Mesenchymal stem cell (in vitro differentiated cells and primary cell): ENCODE measurements at regions not wholly inside any gene's neighbourhood (a gene's known extent, or its start where the extent isn't known, plus 50 kb on each side); places are given as distances from the start of the nearest gene placed in this dataset.
A peak's percentile ranks its signal among the peaks of the same experiment; 100 is the strongest.

Source experiments
- DNase-seq: peaks from one replicate; pipeline ENCODE4 v3.0.0-alpha.2; 2013
- H2AFZ ChIP-seq: one replicate; pipeline ENCODE4 v1.6.1; 2013; ENCODE audit warnings: low read depth, mild to moderate bottlenecking, control low read depth, inconsistent platforms, low read length, moderate library complexity
- H2AK5ac ChIP-seq: 2 replicates; pipeline ENCODE4 v1.6.1; 2013; ENCODE audit warnings: low read length, moderate library complexity, mild to moderate bottlenecking, inconsistent platforms; ENCODE audit not compliant: severe bottlenecking
- H2BK120ac ChIP-seq: one replicate; pipeline ENCODE4 v1.6.1; 2013; ENCODE audit warnings: low read depth, mild to moderate bottlenecking, inconsistent platforms, low read length, moderate library complexity
- H2BK12ac ChIP-seq, 2 experiments: one replicate each; pipeline ENCODE4 v1.6.1; 2013; ENCODE audit warnings: inconsistent platforms in 2 of 2, low read length in 2 of 2, mild to moderate bottlenecking in 2 of 2, moderate library complexity in 2 of 2, control low read depth in 1 of 2
- H2BK15ac ChIP-seq: one replicate; pipeline ENCODE4 v1.6.1; 2013; ENCODE audit warnings: mild to moderate bottlenecking, low read depth, inconsistent platforms; ENCODE audit not compliant: poor library complexity, severe bottlenecking
- H2BK5ac ChIP-seq: 2 replicates; pipeline ENCODE4 v1.6.1; 2013; ENCODE audit warnings: low read depth, mild to moderate bottlenecking, low read length, control low read depth, inconsistent platforms; ENCODE audit not compliant: poor library complexity, severe bottlenecking
- H3K14ac ChIP-seq, 2 experiments: one replicate each; pipeline ENCODE4 v1.6.1; 2013; ENCODE audit warnings: inconsistent platforms in 2 of 2, low read length in 2 of 2, control low read depth in 1 of 2, mild to moderate bottlenecking in 1 of 2, moderate library complexity in 1 of 2
- H3K18ac ChIP-seq, 2 experiments: one replicate each; pipeline ENCODE4 v1.6.1; 2013; ENCODE audit warnings: inconsistent platforms in 2 of 2, low read length in 2 of 2, control low read depth in 1 of 2, low read depth in 1 of 2, mild to moderate bottlenecking in 1 of 2
- H3K23ac ChIP-seq, 2 experiments: one replicate each; pipeline ENCODE4 v1.6.1; 2013; ENCODE audit warnings: inconsistent platforms in 2 of 2, low read length in 2 of 2, mild to moderate bottlenecking in 2 of 2, moderate library complexity in 2 of 2, control low read depth in 1 of 2
- H3K27ac ChIP-seq: 2 replicates; pipeline ENCODE4 v1.5.1; 2013; ENCODE audit warnings: mild to moderate bottlenecking, moderate library complexity, low read length, control low read depth, inconsistent platforms; ENCODE audit not compliant: poor library complexity, severe bottlenecking
- H3K27me3 ChIP-seq, 2 experiments: 2 replicates each; pipeline versions ENCODE4 v1.6.1 to v1.7.0; 2013; ENCODE audit warnings: low read length in 2 of 2, mild to moderate bottlenecking in 2 of 2, moderate library complexity in 2 of 2, control low read depth in 1 of 2, inconsistent platforms in 1 of 2; ENCODE audit not compliant: control insufficient read depth in 1 of 2, insufficient read depth in 1 of 2
- H3K36me3 ChIP-seq, 2 experiments: 2 replicates each; pipeline versions ENCODE4 v1.6.1 to v1.7.0; 2013; ENCODE audit warnings: low read length in 2 of 2, control low read depth in 1 of 2, inconsistent platforms in 1 of 2, low read depth in 1 of 2, mild to moderate bottlenecking in 1 of 2; ENCODE audit not compliant: insufficient read depth in 2 of 2, control insufficient read depth in 1 of 2
- H3K4ac ChIP-seq, 2 experiments: one replicate each; pipeline ENCODE4 v1.6.1; 2013; ENCODE audit warnings: inconsistent platforms in 2 of 2, low read length in 2 of 2, mild to moderate bottlenecking in 2 of 2, moderate library complexity in 2 of 2, control low read depth in 1 of 2, low read depth in 1 of 2
- H3K4me1 ChIP-seq: 2 replicates; pipeline ENCODE4 v1.6.1; 2013; ENCODE audit warnings: low read depth, low read length, control low read depth; ENCODE audit not compliant: control insufficient read depth, insufficient read depth
- H3K4me2 ChIP-seq: 2 replicates; pipeline ENCODE4 v1.6.1; 2013; ENCODE audit warnings: low read length, mild to moderate bottlenecking, inconsistent platforms; ENCODE audit not compliant: poor library complexity, severe bottlenecking
- H3K4me3 ChIP-seq, 2 experiments: 2 replicates each; pipeline versions ENCODE4 v1.5.1 to v1.7.0; 2013; ENCODE audit warnings: low read length in 2 of 2, mild to moderate bottlenecking in 2 of 2, control low read depth in 1 of 2, low read depth in 1 of 2; ENCODE audit not compliant: insufficient read depth in 1 of 2
- H3K79me1 ChIP-seq: replicated peaks from 2 replicates; pipeline ENCODE4 v1.6.1; 2013; ENCODE audit warnings: mild to moderate bottlenecking, control low read depth, low read length, inconsistent platforms; ENCODE audit not compliant: poor library complexity, severe bottlenecking
- H3K9ac ChIP-seq: 2 replicates; pipeline ENCODE4 v1.7.0; 2013; ENCODE audit warnings: mild to moderate bottlenecking, low read length, moderate library complexity
- H3K9me3 ChIP-seq: 2 replicates; pipeline ENCODE4 v1.7.0; 2013; ENCODE audit warnings: mild to moderate bottlenecking, low read length; ENCODE audit not compliant: control insufficient read depth
- H4K8ac ChIP-seq: one replicate; pipeline ENCODE4 v1.6.1; 2013; ENCODE audit warnings: inconsistent platforms, mild to moderate bottlenecking, low read length, moderate library complexity
- H4K91ac ChIP-seq: one replicate; pipeline ENCODE4 v1.6.1; 2013; ENCODE audit warnings: mild to moderate bottlenecking, low read length, inconsistent platforms
- whole genome bisulfite sequencing: methylation state at CpG from one replicate; pipeline ENCODE4 v1.1.7; 2013; ENCODE audit warnings: mixed read lengths; 5-methylcytosine and 5-hydroxymethylcytosine counted together

DNA sequence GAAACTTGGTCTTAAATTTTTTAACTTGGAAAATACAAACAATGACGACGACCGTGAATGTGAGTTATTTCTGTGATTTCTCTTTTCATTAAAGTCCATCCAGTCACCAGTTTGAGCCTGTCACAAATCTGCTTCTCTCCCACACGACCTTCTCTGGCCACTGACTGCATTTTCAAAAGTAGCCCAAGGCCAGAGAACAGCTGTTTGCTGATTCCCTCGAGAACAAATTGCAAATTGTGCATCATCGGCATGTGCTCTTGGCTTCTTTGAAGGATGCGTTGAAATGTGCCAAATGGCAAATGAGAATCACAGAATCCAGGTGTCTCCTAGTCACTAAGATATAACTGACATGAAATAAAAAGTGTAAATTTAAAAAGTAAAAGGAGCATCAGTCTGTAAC is 106.4 kb downstream of the AQP9 start:
- Histone ChIP-seq H3K4me3 (no peak overlapping the region), H3K79me1 (no peaks in the 10 kb centered on the region), H2BK120ac (no peak overlapping the region), H3K14ac (no peak overlapping the region), H3K27me3 (peaks cover 0 to 2% of the 10 kb centered on the region in 2 experiments), H3K23ac (no peak overlapping the region), H3K18ac (no peak overlapping the region), H3K4ac (no peak overlapping the region), H3K9ac (no peak overlapping the region), H2BK15ac (no peak overlapping the region), H2BK12ac (no peak overlapping the region), H3K4me1 (peaks cover 2% of the 10 kb centered on the region), H2BK5ac (no peak overlapping the region), H2AK5ac (no peak overlapping the region), H3K36me3 (no peaks in the 10 kb centered on the region), H4K8ac (no peak overlapping the region), H3K27ac (no peak overlapping the region), H2AFZ (no peak overlapping the region), H4K91ac (no peak overlapping the region), H3K9me3 (no peaks in the 10 kb centered on the region), H3K4me2 (no peak overlapping the region)
- 86% methylated on average over 7 of the region's 7 CpGs for WGBS
- no peak for DNase-seq

DNA sequence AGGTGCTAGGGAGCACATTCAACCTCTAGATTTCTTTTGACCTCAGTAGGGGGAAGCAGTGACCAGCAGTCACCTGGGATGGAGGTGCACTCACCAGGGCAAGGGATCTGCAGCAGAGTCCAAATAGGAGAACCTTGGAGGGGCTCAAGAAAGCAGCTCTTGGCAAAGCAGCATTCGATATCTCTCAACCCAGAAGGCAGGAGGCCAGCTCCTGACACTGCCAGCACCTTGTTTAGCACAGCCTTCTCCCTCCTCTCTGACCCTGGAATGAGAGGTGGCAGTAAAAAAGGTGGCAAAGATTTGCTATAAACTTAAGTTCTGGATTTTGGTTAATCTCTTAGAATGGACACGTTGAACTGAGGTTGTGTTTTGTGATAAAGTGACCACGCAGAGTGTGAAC is 107.9 kb downstream of the AQP9 start:
- H3K4me1 ChIP-seq: no peaks in the 10 kb centered on the region
- H3K18ac ChIP-seq: no peak overlapping the region
- no peak overlapping the region for H2BK5ac ChIP-seq
- H3K4ac ChIP-seq: no peak overlapping the region
- no peak overlapping the region for H3K27ac ChIP-seq
- no peak overlapping the region for H4K91ac ChIP-seq
- 94% methylated on average over 3 of the region's 3 CpGs for WGBS
- no peak overlapping the region for H2BK12ac ChIP-seq
- no peak overlapping the region for H3K4me2 ChIP-seq
- no peaks in the 10 kb centered on the region for H3K36me3 ChIP-seq
- no peak overlapping the region for H2AK5ac ChIP-seq
- no peaks in the 10 kb centered on the region for H3K79me1 ChIP-seq
- no peak overlapping the region for H2BK120ac ChIP-seq
- H3K27me3 ChIP-seq: peaks cover 0 to 2% of the 10 kb centered on the region in 2 experiments
- no peak overlapping the region for H3K9ac ChIP-seq
- no peak overlapping the region for H3K4me3 ChIP-seq
- no peak for DNase-seq
- peaks cover 2% of the 10 kb centered on the region for H3K9me3 ChIP-seq
- no peak overlapping the region for H4K8ac ChIP-seq
- no peak overlapping the region for H2BK15ac ChIP-seq
- no peak overlapping the region for H2AFZ ChIP-seq
- H3K14ac ChIP-seq: no peak overlapping the region
- no peak overlapping the region for H3K23ac ChIP-seq

DNA sequence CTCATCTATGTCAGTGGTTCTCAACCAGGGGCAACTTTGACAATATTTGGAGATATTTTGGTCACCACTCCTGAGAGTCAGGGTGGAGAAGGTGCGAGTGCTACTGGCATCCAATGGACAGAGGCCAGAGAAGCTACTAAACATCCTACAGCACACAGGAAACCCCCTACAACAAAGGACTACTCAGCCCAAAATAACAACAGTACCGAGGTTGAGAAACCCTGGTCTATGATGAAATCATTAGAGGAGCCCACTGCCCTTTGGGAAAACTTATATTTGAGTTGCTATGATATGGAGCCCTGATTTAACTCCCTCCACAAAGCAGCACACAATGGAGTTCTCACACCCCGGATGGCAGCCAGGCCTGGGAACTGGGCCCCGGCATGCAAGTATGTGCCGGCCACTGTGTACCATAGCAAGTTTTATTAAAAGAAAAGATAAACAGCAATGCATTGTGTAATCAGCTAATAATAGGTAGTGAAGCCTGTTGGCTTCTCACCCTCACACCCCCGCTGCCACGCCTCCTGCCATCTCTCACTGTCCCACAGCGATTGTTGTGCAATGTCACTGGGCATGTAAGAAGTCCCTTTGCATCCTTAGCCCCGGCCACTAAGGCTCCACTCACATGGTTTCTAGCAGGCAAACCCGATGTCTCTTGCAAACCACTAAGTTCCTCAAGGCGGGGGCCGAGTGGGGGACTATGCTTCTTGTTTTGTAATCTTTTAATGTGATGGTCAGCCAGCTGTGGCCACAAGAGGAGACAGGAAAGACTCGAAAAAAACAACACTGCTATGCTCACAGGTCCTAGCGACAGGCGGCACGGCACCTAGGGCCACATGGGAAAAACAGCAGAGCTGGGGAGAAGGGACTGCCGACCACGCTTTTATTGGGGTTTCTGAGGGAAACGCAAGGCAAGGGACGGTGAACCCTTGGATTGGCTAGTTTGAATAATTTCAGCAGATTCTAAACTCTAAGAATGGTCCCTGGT is 110.0 kb downstream of the AQP9 start:
- Histone ChIP-seq H3K79me1 (no peaks in the 10 kb centered on the region), H3K4me2 (no peak overlapping the region), H3K27me3 (peaks cover 0 to under 1% of the 10 kb centered on the region in 2 experiments), H4K8ac (no peak overlapping the region), H3K9me3 (peaks cover 2% of the 10 kb centered on the region), H2BK5ac (no peak overlapping the region), H3K23ac (no peak overlapping the region), H3K4me1 (no peaks in the 10 kb centered on the region), H3K4me3 (no peak overlapping the region), H3K18ac (no peak overlapping the region), H2BK15ac (no peak overlapping the region), H3K36me3 (no peaks in the 10 kb centered on the region), H2BK12ac (no peak overlapping the region), H3K27ac (no peak overlapping the region), H4K91ac (no peak overlapping the region), H3K4ac (no peak overlapping the region), H3K14ac (peak overlapping the region in 1 of 2 experiments; percentile 64), H2AK5ac (no peak overlapping the region), H3K9ac (no peak overlapping the region), H2AFZ (no peak overlapping the region), H2BK120ac (no peak overlapping the region)
- 94% methylated on average over 18 of the region's 20 CpGs for WGBS
- no peak for DNase-seq

DNA sequence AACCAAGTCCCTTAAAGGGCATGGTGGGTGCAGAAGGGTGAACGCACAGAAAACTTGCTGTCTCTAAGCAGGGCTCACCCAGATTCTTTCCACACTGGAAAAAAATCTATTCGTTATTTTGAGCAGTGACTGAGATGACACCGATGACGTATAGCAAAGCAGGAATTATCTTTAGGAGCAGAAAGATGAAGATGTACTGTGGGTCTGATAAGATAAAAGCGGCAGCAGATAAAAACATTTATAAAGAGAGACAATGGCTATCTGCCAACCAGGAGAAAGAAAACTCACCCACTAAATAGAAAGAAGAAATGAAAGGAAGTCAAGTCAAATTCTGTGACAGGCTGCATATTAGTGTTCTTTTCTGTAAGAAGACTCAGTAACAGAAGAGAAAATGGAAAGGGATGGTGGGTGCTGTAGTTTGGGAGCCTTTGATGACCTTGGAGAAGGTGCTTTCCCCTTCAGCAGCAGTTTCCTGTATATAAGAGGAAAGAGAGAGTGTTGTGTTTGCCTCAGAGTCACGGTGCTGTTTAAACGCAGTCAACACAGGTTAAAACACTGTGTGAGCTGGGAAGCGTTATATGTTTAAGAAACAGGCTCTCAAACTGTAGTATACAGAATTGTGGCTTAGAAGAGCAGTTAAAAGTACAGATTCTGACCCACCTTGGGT is 111.6 kb downstream of the AQP9 start:
- no peak overlapping the region for H3K9ac ChIP-seq
- H2BK120ac ChIP-seq: no peak overlapping the region
- H3K18ac ChIP-seq: no peak overlapping the region
- no peak overlapping the region for H4K8ac ChIP-seq
- H3K27me3 ChIP-seq: no peaks in the 10 kb centered on the region
- H2AFZ ChIP-seq: no peak overlapping the region
- no peak overlapping the region for H3K4ac ChIP-seq
- H3K79me1 ChIP-seq: no peaks in the 10 kb centered on the region
- H4K91ac ChIP-seq: no peak overlapping the region
- no peak overlapping the region for H2BK5ac ChIP-seq
- no peak overlapping the region for H2BK12ac ChIP-seq
- H3K36me3 ChIP-seq: no peaks in the 10 kb centered on the region
- H3K4me1 ChIP-seq: no peaks in the 10 kb centered on the region
- no peak overlapping the region for H3K4me2 ChIP-seq
- no peak overlapping the region for H2BK15ac ChIP-seq
- H3K23ac ChIP-seq: no peak overlapping the region
- H3K4me3 ChIP-seq: no peak overlapping the region
- WGBS: 88% methylated on average over 7 of the region's 8 CpGs
- H2AK5ac ChIP-seq: no peak overlapping the region
- no peak overlapping the region for H3K27ac ChIP-seq
- H3K14ac ChIP-seq: no peak overlapping the region
- no peak for DNase-seq
- H3K9me3 ChIP-seq: peaks cover 2% of the 10 kb centered on the region
